Liver (tissue), 3 donors: ENCODE measurements at regions not wholly inside any gene's neighbourhood (a gene's known extent, or its start where the extent isn't known, plus 50 kb on each side); places are given as distances from the start of the nearest gene placed in this dataset.

Experiments
- EGR1 ChIP-seq, 2 donors: IDR thresholded peaks; 2 replicates each; pipeline ENCODE4 v1.6.1; 2016 to 2018; ENCODE audit warnings: antibody characterized with exemption in 2 of 2, low read depth in 2 of 2
- FOXA2 ChIP-seq: IDR thresholded peaks from 2 replicates; pipeline ENCODE4 v1.6.1; 2016; ENCODE audit warnings: antibody characterized with exemption
- GABPA ChIP-seq, 2 donors: IDR thresholded peaks in 1 of 2; conservative IDR thresholded peaks in 1 of 2; 2 replicates each; pipeline ENCODE4 v1.6.1; 2016; ENCODE audit warnings: antibody characterized with exemption in 2 of 2, mild to moderate bottlenecking in 1 of 2, moderate library complexity in 1 of 2
- JUND ChIP-seq, 2 donors: IDR thresholded peaks; 2 replicates each; pipeline ENCODE4 v1.6.1; 2016; ENCODE audit warnings: antibody characterized with exemption in 2 of 2
- RAD21 ChIP-seq, 2 donors: IDR thresholded peaks; 2 replicates each; pipeline ENCODE4 v1.6.1; 2016; ENCODE audit warnings: antibody characterized with exemption in 2 of 2, mild to moderate bottlenecking in 2 of 2
- TAF1 ChIP-seq: conservative IDR thresholded peaks from 2 replicates; pipeline ENCODE4 v1.6.1; 2016; ENCODE audit warnings: antibody characterized with exemption, mild to moderate bottlenecking
- YY1 ChIP-seq: IDR thresholded peaks from 2 replicates; pipeline ENCODE4 v1.6.1; 2016; ENCODE audit warnings: antibody characterized with exemption, mild to moderate bottlenecking
- TF ChIP-seq, protein P1 (sequence below): fragments of 150-350 bp; IDR thresholded peaks from 2 replicates; pipeline ENCODE4 v1.5.1; 2017; ENCODE audit warnings: improper control_type of control experiment, low read depth, low read length; ENCODE audit not compliant: missing input control
- TF ChIP-seq, protein P2 (sequence below): IDR thresholded peaks from 2 replicates; pipeline ENCODE4 v1.6.1; 2016; ENCODE audit warnings: antibody characterized with exemption
- TF ChIP-seq, protein P3 (sequence below): IDR thresholded peaks from 2 replicates; pipeline ENCODE4 v1.6.1; 2016; ENCODE audit warnings: antibody characterized with exemption, mild to moderate bottlenecking
- donor health status: healthy.
- donor health status: healthy.

DNA sequence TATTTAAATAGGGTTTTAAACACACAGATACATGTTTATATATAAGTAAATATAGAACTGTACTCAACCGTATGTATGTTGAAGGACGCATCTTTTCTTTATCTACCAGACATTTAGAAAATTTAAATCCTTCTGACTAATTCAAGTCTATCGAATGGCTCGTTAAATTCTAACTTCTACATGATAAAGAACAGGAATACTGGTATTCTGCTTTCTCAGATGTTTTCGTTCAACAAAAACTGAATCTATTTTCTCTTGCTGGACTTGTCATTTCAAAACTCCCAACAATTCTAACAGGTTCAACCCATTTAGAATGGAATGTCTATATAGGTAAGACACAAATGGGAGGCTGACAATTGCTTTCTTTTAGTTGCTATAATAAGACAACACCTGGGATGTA, 978.3 kb upstream of the ADGRL3 start:
- TF ChIP-seq TAF1 (no peak), RAD21 (IDR thresholded peaks at IDR 0.05) (no peak), GABPA (IDR thresholded peaks at IDR 0.05 in 1 of 2, conservative IDR thresholded peaks at IDR 0.05 in 1 of 2) (no peak), JUND (IDR thresholded peaks at IDR 0.05) (no peak), YY1 (no peak), EGR1 (IDR thresholded peaks at IDR 0.05; ENCODE audit: low read depth in 2 of 2) (no peak), FOXA2 (no peak)
- TF ChIP-seq, protein P1, sequence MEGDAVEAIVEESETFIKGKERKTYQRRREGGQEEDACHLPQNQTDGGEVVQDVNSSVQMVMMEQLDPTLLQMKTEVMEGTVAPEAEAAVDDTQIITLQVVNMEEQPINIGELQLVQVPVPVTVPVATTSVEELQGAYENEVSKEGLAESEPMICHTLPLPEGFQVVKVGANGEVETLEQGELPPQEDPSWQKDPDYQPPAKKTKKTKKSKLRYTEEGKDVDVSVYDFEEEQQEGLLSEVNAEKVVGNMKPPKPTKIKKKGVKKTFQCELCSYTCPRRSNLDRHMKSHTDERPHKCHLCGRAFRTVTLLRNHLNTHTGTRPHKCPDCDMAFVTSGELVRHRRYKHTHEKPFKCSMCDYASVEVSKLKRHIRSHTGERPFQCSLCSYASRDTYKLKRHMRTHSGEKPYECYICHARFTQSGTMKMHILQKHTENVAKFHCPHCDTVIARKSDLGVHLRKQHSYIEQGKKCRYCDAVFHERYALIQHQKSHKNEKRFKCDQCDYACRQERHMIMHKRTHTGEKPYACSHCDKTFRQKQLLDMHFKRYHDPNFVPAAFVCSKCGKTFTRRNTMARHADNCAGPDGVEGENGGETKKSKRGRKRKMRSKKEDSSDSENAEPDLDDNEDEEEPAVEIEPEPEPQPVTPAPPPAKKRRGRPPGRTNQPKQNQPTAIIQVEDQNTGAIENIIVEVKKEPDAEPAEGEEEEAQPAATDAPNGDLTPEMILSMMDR = no peak
- TF ChIP-seq, protein P2, sequence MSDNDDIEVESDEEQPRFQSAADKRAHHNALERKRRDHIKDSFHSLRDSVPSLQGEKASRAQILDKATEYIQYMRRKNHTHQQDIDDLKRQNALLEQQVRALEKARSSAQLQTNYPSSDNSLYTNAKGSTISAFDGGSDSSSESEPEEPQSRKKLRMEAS = no peak
- TF ChIP-seq, protein P3, sequence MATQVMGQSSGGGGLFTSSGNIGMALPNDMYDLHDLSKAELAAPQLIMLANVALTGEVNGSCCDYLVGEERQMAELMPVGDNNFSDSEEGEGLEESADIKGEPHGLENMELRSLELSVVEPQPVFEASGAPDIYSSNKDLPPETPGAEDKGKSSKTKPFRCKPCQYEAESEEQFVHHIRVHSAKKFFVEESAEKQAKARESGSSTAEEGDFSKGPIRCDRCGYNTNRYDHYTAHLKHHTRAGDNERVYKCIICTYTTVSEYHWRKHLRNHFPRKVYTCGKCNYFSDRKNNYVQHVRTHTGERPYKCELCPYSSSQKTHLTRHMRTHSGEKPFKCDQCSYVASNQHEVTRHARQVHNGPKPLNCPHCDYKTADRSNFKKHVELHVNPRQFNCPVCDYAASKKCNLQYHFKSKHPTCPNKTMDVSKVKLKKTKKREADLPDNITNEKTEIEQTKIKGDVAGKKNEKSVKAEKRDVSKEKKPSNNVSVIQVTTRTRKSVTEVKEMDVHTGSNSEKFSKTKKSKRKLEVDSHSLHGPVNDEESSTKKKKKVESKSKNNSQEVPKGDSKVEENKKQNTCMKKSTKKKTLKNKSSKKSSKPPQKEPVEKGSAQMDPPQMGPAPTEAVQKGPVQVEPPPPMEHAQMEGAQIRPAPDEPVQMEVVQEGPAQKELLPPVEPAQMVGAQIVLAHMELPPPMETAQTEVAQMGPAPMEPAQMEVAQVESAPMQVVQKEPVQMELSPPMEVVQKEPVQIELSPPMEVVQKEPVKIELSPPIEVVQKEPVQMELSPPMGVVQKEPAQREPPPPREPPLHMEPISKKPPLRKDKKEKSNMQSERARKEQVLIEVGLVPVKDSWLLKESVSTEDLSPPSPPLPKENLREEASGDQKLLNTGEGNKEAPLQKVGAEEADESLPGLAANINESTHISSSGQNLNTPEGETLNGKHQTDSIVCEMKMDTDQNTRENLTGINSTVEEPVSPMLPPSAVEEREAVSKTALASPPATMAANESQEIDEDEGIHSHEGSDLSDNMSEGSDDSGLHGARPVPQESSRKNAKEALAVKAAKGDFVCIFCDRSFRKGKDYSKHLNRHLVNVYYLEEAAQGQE = no peak
